NB4 (cell line): ENCODE measurements at regions not wholly inside any gene's neighbourhood (a gene's known extent, or its start where the extent isn't known, plus 50 kb on each side); places are given as distances from the start of the nearest gene placed in this dataset.

Experiments
- DNase-seq: peaks from one replicate; pipeline ENCODE4 v3.0.0; 2010; ENCODE audit warnings: low read depth
- H3K4me3 ChIP-seq: one replicate; pipeline ENCODE4 v1.5.1; 2011; ENCODE audit warnings: mild to moderate bottlenecking, low read depth, low read length, moderate library complexity
- CTCF ChIP-seq: IDR thresholded peaks from one replicate; pipeline ENCODE4 v1.5.1; 2012; ENCODE audit warnings: low read depth, low read length
- MAX ChIP-seq: IDR thresholded peaks from 2 replicates; pipeline ENCODE4 v1.6.1; 2011; ENCODE audit warnings: low read depth, low read length
- MYC ChIP-seq: IDR thresholded peaks from 2 replicates; pipeline ENCODE4 v1.6.1; 2011; ENCODE audit warnings: low read depth, low read length
- POLR2A ChIP-seq: IDR thresholded peaks from 2 replicates; pipeline ENCODE4 v1.6.1; 2011; ENCODE audit warnings: mild to moderate bottlenecking; ENCODE audit not compliant: insufficient read length; ENCODE audit errors: extremely low read depth

- H3K4me3 ChIP-seq = no peak overlapping the region
- TF ChIP-seq CTCF = no peak
- no peak for TF ChIP-seq POLR2A
- no peak for TF ChIP-seq MYC
- TF ChIP-seq MAX = no peak
- DNase-seq = no peak
Observed at GRCh38 chr11:87447606-87448005, 409.9 kb downstream of the TMEM135 start.

- no peak overlapping the region for H3K4me3 ChIP-seq
- no peak for TF ChIP-seq MAX
- TF ChIP-seq CTCF = no peak
- no peak for TF ChIP-seq MYC
- TF ChIP-seq POLR2A = no peak
- no peak for DNase-seq
Observed at GRCh38 chr11:87444993-87445392, 407.3 kb downstream of the TMEM135 start.

- no peak for DNase-seq
- TF ChIP-seq MAX = no peak
- no peak for TF ChIP-seq CTCF
- no peak for TF ChIP-seq MYC
- no peak for TF ChIP-seq POLR2A
- H3K4me3 ChIP-seq = no peak overlapping the region
Observed at GRCh38 chr11:87443707-87444106, 406.0 kb downstream of the TMEM135 start.

- DNase-seq = no peak
- TF ChIP-seq POLR2A (no peak), MAX (no peak), CTCF (no peak), MYC (no peak)
Observed at GRCh38 chr11:87440076-87440770, 402.5 kb downstream of the TMEM135 start.

GRCh38 chr11:87438416-87438815, 400.7 kb downstream of the TMEM135 start:
- no peak for DNase-seq
- TF ChIP-seq CTCF (no peak), MAX (no peak), MYC (no peak), POLR2A (no peak)
- H3K4me3 ChIP-seq = no peak overlapping the region

More at GRCh38 chr11:87440076-87440770, 402.5 kb downstream of the TMEM135 start:
- H3K4me3 ChIP-seq = no peak overlapping the region
